Mucosa of descending colon (tissue), 3 donors: ENCODE measurements at regions not wholly inside any gene's neighbourhood (a gene's known extent, or its start where the extent isn't known, plus 50 kb on each side); places are given as distances from the start of the nearest gene placed in this dataset.

ENCODE experiments used
- ATAC-seq: fragments of 200-7000 bp; cut with Tn5 transposase; one replicate; pipeline ENCODE4 v1.9.1; 2020; ENCODE audit warnings: mild to moderate bottlenecking, moderate library complexity
- DNase-seq, 3 donors: peaks; one replicate each; pipeline ENCODE4 v3.0.0-alpha.2; 2020
- H3K36me3 ChIP-seq: fragments of 200-600 bp; one replicate; pipeline ENCODE4 v1.8.0; 2021; ENCODE audit warnings: low read depth, mild to moderate bottlenecking
- H3K4me1 ChIP-seq: fragments of 200-600 bp; one replicate; pipeline ENCODE4 v1.8.0; 2021; ENCODE audit warnings: low read depth, mild to moderate bottlenecking
- H3K4me3 ChIP-seq: fragments of 200-600 bp; one replicate; pipeline ENCODE4 v1.8.0; 2021; ENCODE audit warnings: mild to moderate bottlenecking
- H3K9me3 ChIP-seq: fragments of 200-600 bp; one replicate; pipeline ENCODE4 v1.8.0; 2021; ENCODE audit warnings: mild to moderate bottlenecking
- intact Hi-C, 2 donors: fragments of 100-400 bp; cut with DNase I in 1 of 2; cut with micrococcal nuclease in 1 of 2; formaldehyde crosslinking; loops; one replicate each; pipeline versions ENCODE4 v1.11.0 to v1.11.1; 2022; cut with DNase I, micrococcal nuclease
- TF ChIP-seq, protein P1 (sequence below): fragments of 200-600 bp; IDR thresholded peaks from one replicate; pipeline ENCODE4 v1.8.0; 2022; ENCODE audit warnings: antibody characterized with exemption, mild to moderate bottlenecking
- donor health status: DM: no; HTN: no; CAD: no; lungs with moderate emphysema.
- donor health status: DM: no; HTN: no; CAD: no.
- donor health status: DM: no; HTN: yes; CAD: no.

DNA sequence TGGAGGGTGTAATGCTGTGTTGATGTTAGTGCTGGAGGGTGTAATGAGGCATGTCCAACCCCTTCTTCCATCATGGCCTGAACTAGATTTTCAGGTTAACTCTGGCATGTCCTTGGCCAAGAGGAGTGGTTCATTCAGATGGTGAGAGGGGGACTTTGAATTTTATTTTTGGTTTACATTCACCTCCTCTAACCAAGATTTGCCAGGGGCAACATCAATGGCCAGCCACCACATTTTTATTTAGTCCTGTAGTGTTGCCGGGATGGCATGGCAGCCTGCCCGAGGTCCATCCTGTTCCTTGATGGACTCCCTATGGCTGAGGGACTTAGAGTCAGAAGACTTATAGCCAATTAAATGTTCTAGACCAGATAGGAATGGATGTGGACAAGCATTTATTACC lies 484.6 kb upstream of the HS6ST1 start:
- no peak for DNase-seq

GRCh38 chr2:128805237-128805636 lies 486.6 kb upstream of the HS6ST1 start:
- H3K36me3 ChIP-seq = no peaks in the 10 kb centered on the region
- intact Hi-C loops = no loop called here
- no peaks in the 10 kb centered on the region for H3K4me1 ChIP-seq
- no peak overlapping the region for H3K4me3 ChIP-seq
- no peak for ATAC-seq
- DNase-seq = no peak
- no peaks in the 10 kb centered on the region for H3K9me3 ChIP-seq
- TF ChIP-seq, protein P1, sequence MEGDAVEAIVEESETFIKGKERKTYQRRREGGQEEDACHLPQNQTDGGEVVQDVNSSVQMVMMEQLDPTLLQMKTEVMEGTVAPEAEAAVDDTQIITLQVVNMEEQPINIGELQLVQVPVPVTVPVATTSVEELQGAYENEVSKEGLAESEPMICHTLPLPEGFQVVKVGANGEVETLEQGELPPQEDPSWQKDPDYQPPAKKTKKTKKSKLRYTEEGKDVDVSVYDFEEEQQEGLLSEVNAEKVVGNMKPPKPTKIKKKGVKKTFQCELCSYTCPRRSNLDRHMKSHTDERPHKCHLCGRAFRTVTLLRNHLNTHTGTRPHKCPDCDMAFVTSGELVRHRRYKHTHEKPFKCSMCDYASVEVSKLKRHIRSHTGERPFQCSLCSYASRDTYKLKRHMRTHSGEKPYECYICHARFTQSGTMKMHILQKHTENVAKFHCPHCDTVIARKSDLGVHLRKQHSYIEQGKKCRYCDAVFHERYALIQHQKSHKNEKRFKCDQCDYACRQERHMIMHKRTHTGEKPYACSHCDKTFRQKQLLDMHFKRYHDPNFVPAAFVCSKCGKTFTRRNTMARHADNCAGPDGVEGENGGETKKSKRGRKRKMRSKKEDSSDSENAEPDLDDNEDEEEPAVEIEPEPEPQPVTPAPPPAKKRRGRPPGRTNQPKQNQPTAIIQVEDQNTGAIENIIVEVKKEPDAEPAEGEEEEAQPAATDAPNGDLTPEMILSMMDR = no peak

More for the DNA sequence above, 484.6 kb upstream of the HS6ST1 start:
- Histone ChIP-seq H3K4me1 (no peaks in the 10 kb centered on the region), H3K4me3 (no peak overlapping the region), H3K36me3 (no peaks in the 10 kb centered on the region), H3K9me3 (no peaks in the 10 kb centered on the region)
- no peak for ATAC-seq
- TF ChIP-seq, protein P1 = no peak
- intact Hi-C loops = no loop called here

GRCh38 chr2:128805918-128806317 lies 487.2 kb upstream of the HS6ST1 start:
- H3K36me3 ChIP-seq = no peaks in the 10 kb centered on the region
- TF ChIP-seq, protein P1 = no peak
- no peak overlapping the region for H3K4me3 ChIP-seq
- H3K9me3 ChIP-seq = no peaks in the 10 kb centered on the region
- intact Hi-C loops = no loop called here
- ATAC-seq (no peak), DNase-seq (no peak)
- no peaks in the 10 kb centered on the region for H3K4me1 ChIP-seq

- Histone ChIP-seq H3K9me3 (no peaks in the 10 kb centered on the region), H3K36me3 (no peaks in the 10 kb centered on the region), H3K4me1 (no peaks in the 10 kb centered on the region), H3K4me3 (no peak overlapping the region)
- intact Hi-C loops = no loop called here
- no peak for DNase-seq
- TF ChIP-seq, protein P1 = no peak
- ATAC-seq = no peak
These were observed 488.6 kb upstream of the HS6ST1 start for GRCh38 chr2:128807317-128807716.

DNA sequence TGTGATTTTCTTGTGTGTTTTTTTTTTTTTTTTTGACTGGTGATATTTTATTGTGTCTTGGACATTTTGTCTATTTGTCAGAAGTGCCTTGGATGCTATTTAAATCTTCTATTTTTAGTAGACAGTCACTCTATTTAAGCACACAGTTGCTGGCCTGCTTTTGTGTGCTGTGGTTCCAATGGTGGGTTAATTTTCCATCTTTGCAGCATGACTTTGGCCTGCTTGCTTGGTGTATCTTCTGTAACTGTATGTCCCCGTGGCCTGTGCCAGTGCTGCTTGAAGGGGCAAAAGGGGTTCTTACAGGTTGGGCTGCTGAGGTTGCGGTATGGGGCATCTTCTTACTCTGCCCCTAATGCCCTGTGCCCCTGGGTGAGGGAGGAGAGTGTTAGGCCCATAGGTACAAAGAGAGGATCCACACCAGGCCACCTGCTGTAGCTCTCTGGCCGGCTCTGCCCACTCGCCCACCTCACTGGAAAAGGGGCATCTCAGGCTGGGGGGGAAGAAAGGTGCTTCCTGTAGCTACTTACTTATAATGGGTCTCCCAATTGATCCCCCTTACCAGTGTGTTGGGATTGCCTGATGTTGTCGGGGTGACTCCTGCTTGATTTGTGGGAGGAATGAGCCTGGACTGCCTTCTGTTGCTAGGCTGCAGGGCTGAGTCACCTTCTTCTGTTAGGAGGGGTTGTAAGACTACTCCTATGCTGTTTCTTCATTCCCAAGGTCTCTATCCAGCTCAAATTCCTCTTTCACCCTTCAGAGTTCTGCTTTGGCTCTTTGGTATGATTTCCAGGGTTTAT lies 490.0 kb upstream of the HS6ST1 start:
- H3K9me3 ChIP-seq = no peaks in the 10 kb centered on the region
- intact Hi-C loops = no loop called here
- no peaks in the 10 kb centered on the region for H3K36me3 ChIP-seq
- TF ChIP-seq, protein P1 = no peak
- ATAC-seq = no peak
- H3K4me1 ChIP-seq = no peaks in the 10 kb centered on the region
- no peak for DNase-seq
- no peak overlapping the region for H3K4me3 ChIP-seq
